OCI-LY1 (cell line): ENCODE measurements at regions not wholly inside any gene's neighbourhood (a gene's known extent, or its start where the extent isn't known, plus 50 kb on each side); places are given as distances from the start of the nearest gene placed in this dataset.

Source experiments
- CTCF ChIP-seq: fragments of 200-600 bp; sonication (generic), shearing (Covaris generic); IDR thresholded peaks from 2 replicates; pipeline ENCODE4 v1.5.1; 2017; ENCODE audit warnings: mild to moderate bottlenecking, antibody characterized with exemption, low read length, moderate library complexity, mixed read lengths
- EZH2 ChIP-seq: fragments of 200-600 bp; sonication (generic), shearing (Covaris generic); IDR thresholded peaks from 2 replicates; pipeline ENCODE4 v1.8.0; 2017; ENCODE audit warnings: borderline replicate concordance, mixed run types, mild to moderate bottlenecking, antibody characterized with exemption, low read length, moderate library complexity, mixed read lengths

GRCh38 chrX:1717373-1717772 lies 102.5 kb downstream of the ASMT start:
- no peak for TF ChIP-seq CTCF
- TF ChIP-seq EZH2: no peak
